ENCODE measurements at regions not wholly inside any gene's neighbourhood (a gene's known extent, or its start where the extent isn't known, plus 50 kb on each side); places are given as distances from the start of the nearest gene placed in this dataset.
A peak's percentile ranks its signal among the peaks of the same experiment; 100 is the strongest.

- Histone ChIP-seq H3K36me3 (ENCODE audit: control insufficient read depth, insufficient read depth, low read length) (no peaks in the 10 kb centered on the region), H3K4me3 (replicated peaks in 1 of 4; ENCODE audit: control extremely low read depth in 1 of 4, insufficient read depth in 1 of 4, low read depth in 3 of 4, low read length in 4 of 4) (no peak overlapping the region), H3K79me2 (ENCODE audit: control insufficient read depth, insufficient read depth, low read length) (no peaks in the 10 kb centered on the region), H3K4me2 (ENCODE audit: extremely low read depth, insufficient read depth, low read length) (no peak overlapping the region), H3K9ac (ENCODE audit: insufficient read depth, low read length) (no peak overlapping the region), H3K27me3 (ENCODE audit: control insufficient read depth, insufficient read depth, low read length) (no peaks in the 10 kb centered on the region), H4K20me1 (ENCODE audit: control insufficient read depth, extremely low read depth, insufficient read depth, low read length) (no peaks in the 10 kb centered on the region), H2AFZ (ENCODE audit: low read length) (no peak overlapping the region), H3K4me1 (ENCODE audit: control insufficient read depth, extremely low read depth, insufficient read depth, low read length) (peaks cover 18% of the 10 kb centered on the region), H3K9me3 (ENCODE audit: control insufficient read depth, insufficient read depth, low read depth, low read length) (no peaks in the 10 kb centered on the region), H3K27ac (ENCODE audit: insufficient read depth, low read length) (no peak overlapping the region)
- TF ChIP-seq CTCF (conservative IDR thresholded peaks at IDR 0.05 in 1 of 2, IDR thresholded peaks at IDR 0.05 in 1 of 2; ENCODE audit: low read depth in 1 of 2, low read length in 2 of 2) (no peak), EZH2 (IDR thresholded peaks at IDR 0.05; ENCODE audit: low read length, missing control alignments) (no peak)
- DNase-seq (ENCODE audit: low read depth in 2 of 2): no peak
These were observed 81.0 kb upstream of the DAB2 start for GRCh38 chr5:39505791-39506190.

GRCh38 chr5:39505363-39505762 is 80.6 kb upstream of the DAB2 start:
- H2AFZ ChIP-seq (ENCODE audit: low read length): no peak overlapping the region
- DNase-seq (ENCODE audit: low read depth in 2 of 2): no peak
- H3K4me2 ChIP-seq (ENCODE audit: extremely low read depth, insufficient read depth, low read length): no peak overlapping the region
- no peaks in the 10 kb centered on the region for H3K27me3 ChIP-seq (ENCODE audit: control insufficient read depth, insufficient read depth, low read length)
- no peak overlapping the region for H3K4me3 ChIP-seq (replicated peaks in 1 of 4; ENCODE audit: control extremely low read depth in 1 of 4, insufficient read depth in 1 of 4, low read depth in 3 of 4, low read length in 4 of 4)
- no peaks in the 10 kb centered on the region for H3K36me3 ChIP-seq (ENCODE audit: control insufficient read depth, insufficient read depth, low read length)
- peaks cover 18% of the 10 kb centered on the region for H3K4me1 ChIP-seq (ENCODE audit: control insufficient read depth, extremely low read depth, insufficient read depth, low read length)
- no peak overlapping the region for H3K27ac ChIP-seq (ENCODE audit: insufficient read depth, low read length)
- TF ChIP-seq CTCF (conservative IDR thresholded peaks at IDR 0.05 in 1 of 2, IDR thresholded peaks at IDR 0.05 in 1 of 2; ENCODE audit: low read depth in 1 of 2, low read length in 2 of 2): no peak
- no peak for TF ChIP-seq EZH2 (IDR thresholded peaks at IDR 0.05; ENCODE audit: low read length, missing control alignments)
- H3K9ac ChIP-seq (ENCODE audit: insufficient read depth, low read length): no peak overlapping the region
- H3K9me3 ChIP-seq (ENCODE audit: control insufficient read depth, insufficient read depth, low read depth, low read length): no peaks in the 10 kb centered on the region
- H3K79me2 ChIP-seq (ENCODE audit: control insufficient read depth, insufficient read depth, low read length): no peaks in the 10 kb centered on the region
- no peaks in the 10 kb centered on the region for H4K20me1 ChIP-seq (ENCODE audit: control insufficient read depth, extremely low read depth, insufficient read depth, low read length)

GRCh38 chr5:39503155-39503554 is 78.4 kb upstream of the DAB2 start:
- Histone ChIP-seq H3K36me3 (ENCODE audit: control insufficient read depth, insufficient read depth, low read length) (no peaks in the 10 kb centered on the region), H3K27ac (ENCODE audit: insufficient read depth, low read length) (no peak overlapping the region), H3K79me2 (ENCODE audit: control insufficient read depth, insufficient read depth, low read length) (no peaks in the 10 kb centered on the region), H3K9me3 (ENCODE audit: control insufficient read depth, insufficient read depth, low read depth, low read length) (no peaks in the 10 kb centered on the region), H3K4me2 (ENCODE audit: extremely low read depth, insufficient read depth, low read length) (no peak overlapping the region), H3K9ac (ENCODE audit: insufficient read depth, low read length) (no peak overlapping the region), H2AFZ (ENCODE audit: low read length) (no peak overlapping the region), H3K4me1 (ENCODE audit: control insufficient read depth, extremely low read depth, insufficient read depth, low read length) (peaks cover 18% of the 10 kb centered on the region), H3K27me3 (ENCODE audit: control insufficient read depth, insufficient read depth, low read length) (no peaks in the 10 kb centered on the region), H4K20me1 (ENCODE audit: control insufficient read depth, extremely low read depth, insufficient read depth, low read length) (no peaks in the 10 kb centered on the region), H3K4me3 (replicated peaks in 1 of 4; ENCODE audit: control extremely low read depth in 1 of 4, insufficient read depth in 1 of 4, low read depth in 3 of 4, low read length in 4 of 4) (no peak overlapping the region)
- no peak for TF ChIP-seq CTCF (conservative IDR thresholded peaks at IDR 0.05 in 1 of 2, IDR thresholded peaks at IDR 0.05 in 1 of 2; ENCODE audit: low read depth in 1 of 2, low read length in 2 of 2)
- TF ChIP-seq EZH2 (IDR thresholded peaks at IDR 0.05; ENCODE audit: low read length, missing control alignments): no peak
- peak; percentile 48 to 93 for DNase-seq (ENCODE audit: low read depth in 2 of 2)

Measured in fibroblast of lung (primary cell).